ENCODE measurements at regions not wholly inside any gene's neighbourhood (a gene's known extent, or its start where the extent isn't known, plus 50 kb on each side); places are given as distances from the start of the nearest gene placed in this dataset.

- DNase-seq: no peak
These were observed 356.9 kb downstream of the RAB28 start for GRCh38 chr4:13126976-13127910.

GRCh38 chr4:13118633-13119032, 365.5 kb downstream of the RAB28 start:
- DNase-seq: no peak

- DNase-seq: no peak
These were observed 367.0 kb downstream of the RAB28 start for GRCh38 chr4:13117185-13117584.

GRCh38 chr4:13112030-13112429, 372.1 kb downstream of the RAB28 start:
- DNase-seq: no peak

GRCh38 chr4:13109536-13109935, 374.6 kb downstream of the RAB28 start:
- no peak for DNase-seq

- DNase-seq: no peak
These were observed 376.0 kb downstream of the RAB28 start for GRCh38 chr4:13108096-13108495.

GRCh38 chr4:13103382-13104015, 380.6 kb downstream of the RAB28 start:
- DNase-seq: no peak

- no peak for DNase-seq
These were observed 381.9 kb downstream of the RAB28 start for GRCh38 chr4:13102092-13102742.

GRCh38 chr4:13097971-13098370, 386.2 kb downstream of the RAB28 start:
- DNase-seq: no peak

GRCh38 chr4:13095722-13096121, 388.4 kb downstream of the RAB28 start:
- no peak for DNase-seq

- no peak for DNase-seq
These were observed 391.0 kb downstream of the RAB28 start for GRCh38 chr4:13093170-13093569.

- DNase-seq: no peak
These were observed 391.4 kb downstream of the RAB28 start for GRCh38 chr4:13092702-13093101.

GRCh38 chr4:13089659-13089998, 394.5 kb downstream of the RAB28 start:
- DNase-seq: no peak

- DNase-seq: no peak
These were observed 395.1 kb downstream of the RAB28 start for GRCh38 chr4:13088726-13089658.

GRCh38 chr4:13087041-13087440, 397.1 kb downstream of the RAB28 start:
- no peak for DNase-seq

GRCh38 chr4:13084210-13084609, 399.9 kb downstream of the RAB28 start:
- DNase-seq: no peak

GRCh38 chr4:13081830-13082229, 402.3 kb downstream of the RAB28 start:
- no peak for DNase-seq

GRCh38 chr4:13067077-13067476, 417.1 kb downstream of the RAB28 start:
- DNase-seq: no peak

GRCh38 chr4:13059019-13059418, 425.1 kb downstream of the RAB28 start:
- DNase-seq: no peak

- no peak for DNase-seq
These were observed 427.4 kb downstream of the RAB28 start for GRCh38 chr4:13056630-13057189.

- no peak for DNase-seq
These were observed 429.6 kb downstream of the RAB28 start for GRCh38 chr4:13054420-13054970.

GRCh38 chr4:13047591-13047990, 436.5 kb downstream of the RAB28 start:
- DNase-seq: no peak
